HCT116 (cell line): ENCODE measurements at regions not wholly inside any gene's neighbourhood (a gene's known extent, or its start where the extent isn't known, plus 50 kb on each side); places are given as distances from the start of the nearest gene placed in this dataset.

Experiments
- CEBPB ChIP-seq: IDR thresholded peaks from 2 replicates; pipeline ENCODE4 v1.6.1; 2012; ENCODE audit warnings: low read depth
- EZH2 ChIP-seq: fragments of 200-600 bp; sonication (generic); IDR thresholded peaks from 2 replicates; pipeline ENCODE4 v1.6.1; 2017; ENCODE audit warnings: antibody characterized with exemption, mixed run types
- POLR2A ChIP-seq: IDR thresholded peaks from 2 replicates; pipeline ENCODE4 v1.7.0; 2011; ENCODE audit warnings: borderline replicate concordance; ENCODE audit not compliant: insufficient read depth, insufficient read length; ENCODE audit errors: extremely low read depth
- POLR2AphosphoS5 ChIP-seq: IDR thresholded peaks from 2 replicates; pipeline ENCODE4 v1.6.1; 2011; ENCODE audit warnings: mild to moderate bottlenecking, low read depth, low read length, moderate library complexity
- SRF ChIP-seq: IDR thresholded peaks from 2 replicates; pipeline ENCODE4 v1.6.1; 2012; ENCODE audit warnings: low read depth
- TCF7L2 ChIP-seq: IDR thresholded peaks from 2 replicates; pipeline ENCODE4 v1.7.0; 2011; ENCODE audit warnings: borderline replicate concordance, inconsistent platforms; ENCODE audit not compliant: insufficient read depth, insufficient read length; ENCODE audit errors: extremely low read depth
- YY1 ChIP-seq: IDR thresholded peaks from 2 replicates; pipeline ENCODE4 v1.6.1; 2011; ENCODE audit warnings: low read length, low read depth, moderate library complexity, mild to moderate bottlenecking; ENCODE audit not compliant: insufficient replicate concordance; ENCODE audit errors: extremely low read depth
- ZNF274 ChIP-seq: fragments of 200-500 bp; sonication (Bioruptor generic); IDR thresholded peaks from 2 replicates; pipeline ENCODE4 v1.6.1; 2014; ENCODE audit warnings: mild to moderate bottlenecking, low read depth, low read length, inconsistent platforms
- TF ChIP-seq, protein P1 (sequence below), 3 experiments: fragments of 200-600 bp in 1 of 3; sonication (generic) in 1 of 3; IDR thresholded peaks in 2 of 3; conservative IDR thresholded peaks in 1 of 3; 2 replicates each; pipeline ENCODE4 v1.5.1; 2012 to 2017; ENCODE audit warnings: low read depth in 2 of 3, low read length in 2 of 3, antibody characterized with exemption in 1 of 3, borderline replicate concordance in 1 of 3, control low read depth in 1 of 3, mild to moderate bottlenecking in 1 of 3, mixed read lengths in 1 of 3, mixed run types in 1 of 3, moderate library complexity in 1 of 3; ENCODE audit not compliant: insufficient read depth in 1 of 3
- TF ChIP-seq, protein P2 (sequence below): IDR thresholded peaks from 2 replicates; pipeline ENCODE4 v1.6.1; 2012
- TF ChIP-seq, protein P3 (sequence below): IDR thresholded peaks from 2 replicates; pipeline ENCODE4 v1.6.1; 2012; ENCODE audit warnings: low read depth

DNA sequence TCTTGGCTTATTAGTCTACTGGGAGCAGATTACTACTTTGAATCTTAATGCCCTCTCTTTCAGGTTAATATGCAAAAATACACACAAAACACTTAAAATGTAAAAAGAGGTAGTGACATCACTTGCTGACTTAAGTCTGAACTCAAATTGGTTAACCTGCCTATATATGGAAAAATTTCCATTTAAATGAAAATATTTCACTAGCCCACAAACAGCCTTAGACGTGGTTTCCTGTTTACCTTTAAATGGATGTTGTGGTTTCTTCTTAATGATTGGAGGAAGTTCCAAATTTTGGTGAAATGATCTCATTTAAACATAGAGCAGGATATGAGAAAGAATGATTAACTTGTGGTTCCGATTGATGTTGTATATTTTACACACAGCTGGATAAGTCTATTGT is 553.7 kb downstream of the CD109 start:
- TF ChIP-seq, protein P1, sequence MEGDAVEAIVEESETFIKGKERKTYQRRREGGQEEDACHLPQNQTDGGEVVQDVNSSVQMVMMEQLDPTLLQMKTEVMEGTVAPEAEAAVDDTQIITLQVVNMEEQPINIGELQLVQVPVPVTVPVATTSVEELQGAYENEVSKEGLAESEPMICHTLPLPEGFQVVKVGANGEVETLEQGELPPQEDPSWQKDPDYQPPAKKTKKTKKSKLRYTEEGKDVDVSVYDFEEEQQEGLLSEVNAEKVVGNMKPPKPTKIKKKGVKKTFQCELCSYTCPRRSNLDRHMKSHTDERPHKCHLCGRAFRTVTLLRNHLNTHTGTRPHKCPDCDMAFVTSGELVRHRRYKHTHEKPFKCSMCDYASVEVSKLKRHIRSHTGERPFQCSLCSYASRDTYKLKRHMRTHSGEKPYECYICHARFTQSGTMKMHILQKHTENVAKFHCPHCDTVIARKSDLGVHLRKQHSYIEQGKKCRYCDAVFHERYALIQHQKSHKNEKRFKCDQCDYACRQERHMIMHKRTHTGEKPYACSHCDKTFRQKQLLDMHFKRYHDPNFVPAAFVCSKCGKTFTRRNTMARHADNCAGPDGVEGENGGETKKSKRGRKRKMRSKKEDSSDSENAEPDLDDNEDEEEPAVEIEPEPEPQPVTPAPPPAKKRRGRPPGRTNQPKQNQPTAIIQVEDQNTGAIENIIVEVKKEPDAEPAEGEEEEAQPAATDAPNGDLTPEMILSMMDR (IDR thresholded peaks at IDR 0.05 in 2 of 3, conservative IDR thresholded peaks at IDR 0.05 in 1 of 3; ENCODE audit: borderline replicate concordance in 1 of 3, insufficient read depth in 1 of 3, low read depth in 2 of 3, low read length in 2 of 3), result no peak
- no peak for TF ChIP-seq EZH2
- TF ChIP-seq POLR2AphosphoS5, result no peak
- TF ChIP-seq CEBPB, result no peak
- TF ChIP-seq SRF, result no peak
- TF ChIP-seq ZNF274, result no peak
- no peak for TF ChIP-seq POLR2A
- TF ChIP-seq, protein P2, sequence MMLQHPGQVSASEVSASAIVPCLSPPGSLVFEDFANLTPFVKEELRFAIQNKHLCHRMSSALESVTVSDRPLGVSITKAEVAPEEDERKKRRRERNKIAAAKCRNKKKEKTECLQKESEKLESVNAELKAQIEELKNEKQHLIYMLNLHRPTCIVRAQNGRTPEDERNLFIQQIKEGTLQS, result no peak
- TF ChIP-seq, protein P3, sequence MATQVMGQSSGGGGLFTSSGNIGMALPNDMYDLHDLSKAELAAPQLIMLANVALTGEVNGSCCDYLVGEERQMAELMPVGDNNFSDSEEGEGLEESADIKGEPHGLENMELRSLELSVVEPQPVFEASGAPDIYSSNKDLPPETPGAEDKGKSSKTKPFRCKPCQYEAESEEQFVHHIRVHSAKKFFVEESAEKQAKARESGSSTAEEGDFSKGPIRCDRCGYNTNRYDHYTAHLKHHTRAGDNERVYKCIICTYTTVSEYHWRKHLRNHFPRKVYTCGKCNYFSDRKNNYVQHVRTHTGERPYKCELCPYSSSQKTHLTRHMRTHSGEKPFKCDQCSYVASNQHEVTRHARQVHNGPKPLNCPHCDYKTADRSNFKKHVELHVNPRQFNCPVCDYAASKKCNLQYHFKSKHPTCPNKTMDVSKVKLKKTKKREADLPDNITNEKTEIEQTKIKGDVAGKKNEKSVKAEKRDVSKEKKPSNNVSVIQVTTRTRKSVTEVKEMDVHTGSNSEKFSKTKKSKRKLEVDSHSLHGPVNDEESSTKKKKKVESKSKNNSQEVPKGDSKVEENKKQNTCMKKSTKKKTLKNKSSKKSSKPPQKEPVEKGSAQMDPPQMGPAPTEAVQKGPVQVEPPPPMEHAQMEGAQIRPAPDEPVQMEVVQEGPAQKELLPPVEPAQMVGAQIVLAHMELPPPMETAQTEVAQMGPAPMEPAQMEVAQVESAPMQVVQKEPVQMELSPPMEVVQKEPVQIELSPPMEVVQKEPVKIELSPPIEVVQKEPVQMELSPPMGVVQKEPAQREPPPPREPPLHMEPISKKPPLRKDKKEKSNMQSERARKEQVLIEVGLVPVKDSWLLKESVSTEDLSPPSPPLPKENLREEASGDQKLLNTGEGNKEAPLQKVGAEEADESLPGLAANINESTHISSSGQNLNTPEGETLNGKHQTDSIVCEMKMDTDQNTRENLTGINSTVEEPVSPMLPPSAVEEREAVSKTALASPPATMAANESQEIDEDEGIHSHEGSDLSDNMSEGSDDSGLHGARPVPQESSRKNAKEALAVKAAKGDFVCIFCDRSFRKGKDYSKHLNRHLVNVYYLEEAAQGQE, result no peak
- no peak for TF ChIP-seq YY1
- TF ChIP-seq TCF7L2, result no peak
